B cell (primary cell): ENCODE measurements at regions not wholly inside any gene's neighbourhood (a gene's known extent, or its start where the extent isn't known, plus 50 kb on each side); places are given as distances from the start of the nearest gene placed in this dataset.

Experiments used
- CTCF ChIP-seq: fragments of 200-600 bp; IDR thresholded peaks from one replicate; pipeline ENCODE4 v1.8.0; 2022; ENCODE audit warnings: antibody characterized with exemption, mild to moderate bottlenecking
- EZH2 ChIP-seq: IDR thresholded peaks from 2 replicates; pipeline ENCODE4 v1.6.1; 2012; ENCODE audit warnings: borderline replicate concordance, low read depth, mild to moderate bottlenecking, moderate library complexity, low read length; ENCODE audit not compliant: insufficient read depth, poor library complexity, severe bottlenecking

GRCh38 chr6:120908767-120909166, 425.5 kb downstream of the TBC1D32 start:
- TF ChIP-seq CTCF (no peak), EZH2 (no peak)
